T-cell (primary cell): ENCODE measurements at regions not wholly inside any gene's neighbourhood (a gene's known extent, or its start where the extent isn't known, plus 50 kb on each side); places are given as distances from the start of the nearest gene placed in this dataset.

Experiments
- ATAC-seq, 4 experiments: fragments of 200-7000 bp in 3 of 4; fragments of 150-1000 bp in 1 of 4; cut with Tn5 transposase; replicated peaks in 1 of 4; 1 replicate in 3 of 4; 2 replicates in 1 of 4; pipeline ENCODE4 v1.10.0; 2021; ENCODE audit warnings: moderate library complexity in 3 of 4, mild to moderate bottlenecking in 2 of 4, moderate number of reproducible peaks in 1 of 4
- CTCF ChIA-PET, 2 donors: fragments of 300-600 bp; sonication (Branson Sonifier 250); formaldehyde crosslinking; loops; one replicate each; lab custom pipeline; 2022; ENCODE audit warnings: antibody characterized with exemption in 2 of 2; lab: Charles Lee
- POLR2A ChIA-PET, 2 donors: fragments of 300-600 bp; sonication (Branson Sonifier 250); formaldehyde crosslinking; loops; one replicate each; lab custom pipeline; 2022; ENCODE audit warnings: antibody characterized with exemption in 2 of 2; lab: Charles Lee
- DNase-seq, 35 experiments: peaks; one replicate each; pipeline versions ENCODE4 v3.0.0 to v3.0.0-alpha.2; 2013 to 2023
- H3K27ac ChIP-seq: one replicate; pipeline ENCODE4 v1.5.1; 2013; ENCODE audit warnings: low read length
- H3K27me3 ChIP-seq, 2 experiments: replicated peaks in 1 of 2; 1 replicate in 1 of 2; 2 replicates in 1 of 2; pipeline versions ENCODE4 v1.6.1 to v1.7.0; 2013; ENCODE audit warnings: low read length in 1 of 2, mixed read lengths in 1 of 2; ENCODE audit not compliant: control insufficient read depth in 2 of 2, insufficient read depth in 2 of 2; ENCODE audit errors: extremely low read depth in 1 of 2
- H3K36me3 ChIP-seq, 2 donors: 1 replicate in 1 of 2; 2 replicates in 1 of 2; pipeline versions ENCODE4 v1.6.1 to v1.7.0; 2013; ENCODE audit warnings: low read length in 1 of 2; ENCODE audit not compliant: control insufficient read depth in 2 of 2, insufficient read depth in 1 of 2; ENCODE audit errors: extremely low read depth in 1 of 2
- H3K4me1 ChIP-seq, 2 experiments: 1 replicate in 1 of 2; 2 replicates in 1 of 2; pipeline versions ENCODE4 v1.6.1 to v1.7.0; 2013; ENCODE audit warnings: low read length in 2 of 2, mixed read lengths in 1 of 2; ENCODE audit not compliant: insufficient read depth in 2 of 2, control insufficient read depth in 1 of 2; ENCODE audit errors: extremely low read depth in 1 of 2
- H3K4me3 ChIP-seq, 2 donors: 1 replicate in 1 of 2; 2 replicates in 1 of 2; pipeline versions ENCODE4 v1.5.1 to v1.7.0; 2013; ENCODE audit warnings: mild to moderate bottlenecking in 2 of 2, low read length in 1 of 2, moderate library complexity in 1 of 2; ENCODE audit not compliant: control insufficient read depth in 1 of 2; ENCODE audit errors: extremely low read depth in 1 of 2
- H3K9me3 ChIP-seq: 2 replicates; pipeline ENCODE4 v1.7.0; 2013
- H3K27ac Mint-ChIP-seq, 2 donors: one replicate each; pipeline ENCODE4 v1.8.0; 2020 to 2021; ENCODE audit warnings: mild to moderate bottlenecking in 2 of 2, mixed read lengths in 2 of 2
- H3K27me3 Mint-ChIP-seq, 2 donors: one replicate each; pipeline ENCODE4 v1.8.0; 2021 to 2022; ENCODE audit warnings: mixed read lengths in 2 of 2
- H3K36me3 Mint-ChIP-seq: one replicate; pipeline ENCODE4 v1.8.0; 2021; ENCODE audit warnings: mixed read lengths
- H3K4me1 Mint-ChIP-seq, 3 donors: one replicate each; pipeline ENCODE4 v1.8.0; 2020 to 2022; ENCODE audit warnings: mixed read lengths in 3 of 3, mild to moderate bottlenecking in 1 of 3
- H3K4me3 Mint-ChIP-seq, 3 donors: one replicate each; pipeline ENCODE4 v1.8.0; 2020 to 2022; ENCODE audit warnings: mild to moderate bottlenecking in 3 of 3, mixed read lengths in 3 of 3, moderate library complexity in 3 of 3
- H3K9me3 Mint-ChIP-seq, 3 donors: one replicate each; pipeline ENCODE4 v1.8.0; 2020 to 2022; ENCODE audit warnings: mixed read lengths in 3 of 3
- WGBS: methylation state at CpG from one replicate; pipeline ENCODE4 v1.1.5; 2013; ENCODE audit warnings: missing lambda C conversion rate; ENCODE audit not compliant: insufficient coverage; 5-methylcytosine and 5-hydroxymethylcytosine counted together

GRCh38 chr1:30511563-30511962 lies 211.8 kb downstream of the MATN1 start:
- DNase-seq, result no peak
- no peak overlapping the region for H3K27ac Mint-ChIP-seq
- H3K9me3 Mint-ChIP-seq, result peaks cover 0 to 4% (median 0%) of the 10 kb centered on the region in 3 donors
- WGBS, result 65% methylated on average over 6 of the region's 6 CpGs
- H3K4me3 ChIP-seq, result no peak overlapping the region
- ChIA-PET POLR2A (no interaction called here), CTCF (no interaction called here)
- H3K4me1 ChIP-seq, result no peaks in the 10 kb centered on the region
- H3K27ac ChIP-seq, result no peak overlapping the region
- H3K36me3 ChIP-seq, result no peaks in the 10 kb centered on the region
- peaks cover 17 to 24% of the 10 kb centered on the region in 2 donors for H3K27me3 Mint-ChIP-seq
- H3K36me3 Mint-ChIP-seq, result no peaks in the 10 kb centered on the region
- no peaks in the 10 kb centered on the region for H3K4me1 Mint-ChIP-seq
- ATAC-seq, result no peak
- H3K4me3 Mint-ChIP-seq, result no peak overlapping the region
- no peaks in the 10 kb centered on the region for H3K9me3 ChIP-seq
- peaks cover 0 to 38% of the 10 kb centered on the region in 2 experiments for H3K27me3 ChIP-seq

GRCh38 chr1:30511106-30511505 lies 212.3 kb downstream of the MATN1 start:
- ChIA-PET POLR2A (no interaction called here), CTCF (no interaction called here)
- H3K9me3 ChIP-seq, result no peaks in the 10 kb centered on the region
- DNase-seq (no peak), ATAC-seq (no peak)
- no peaks in the 10 kb centered on the region for H3K4me1 ChIP-seq
- H3K9me3 Mint-ChIP-seq, result peaks cover 0 to 4% (median 0%) of the 10 kb centered on the region in 3 donors
- H3K36me3 ChIP-seq, result no peaks in the 10 kb centered on the region
- H3K27me3 Mint-ChIP-seq, result peaks cover 17 to 28% of the 10 kb centered on the region in 2 donors
- no peaks in the 10 kb centered on the region for H3K4me1 Mint-ChIP-seq
- no peaks in the 10 kb centered on the region for H3K36me3 Mint-ChIP-seq
- H3K27me3 ChIP-seq, result peaks cover 0 to 40% of the 10 kb centered on the region in 2 experiments
- H3K27ac ChIP-seq, result no peak overlapping the region
- H3K4me3 ChIP-seq, result no peak overlapping the region
- WGBS, result 25% methylated on average over 1 of the region's 5 CpGs
- H3K27ac Mint-ChIP-seq, result no peak overlapping the region
- H3K4me3 Mint-ChIP-seq, result no peak overlapping the region

GRCh38 chr1:30509670-30510069 lies 213.7 kb downstream of the MATN1 start:
- peaks cover 17 to 29% of the 10 kb centered on the region in 2 donors for H3K27me3 Mint-ChIP-seq
- POLR2A ChIA-PET, result no interaction called here

GRCh38 chr1:30508611-30509010 lies 214.8 kb downstream of the MATN1 start:
- peaks cover 17 to 29% of the 10 kb centered on the region in 2 donors for H3K27me3 Mint-ChIP-seq
- DNase-seq, result no peak
- H3K27me3 ChIP-seq, result peaks cover 0 to 41% of the 10 kb centered on the region in 2 experiments
- no peak overlapping the region for H3K4me3 ChIP-seq
- WGBS, result 79% methylated on average over 9 of the region's 12 CpGs
- no peaks in the 10 kb centered on the region for H3K4me1 Mint-ChIP-seq
- POLR2A ChIA-PET, result no interaction called here
- no peak for ATAC-seq
- no peaks in the 10 kb centered on the region for H3K36me3 ChIP-seq
- CTCF ChIA-PET, result no interaction called here
- H3K27ac ChIP-seq, result no peak overlapping the region
- H3K9me3 Mint-ChIP-seq, result peaks cover 0 to 4% (median 0%) of the 10 kb centered on the region in 3 donors
- no peak overlapping the region for H3K4me3 Mint-ChIP-seq
- H3K4me1 ChIP-seq, result no peaks in the 10 kb centered on the region
- H3K36me3 Mint-ChIP-seq, result no peaks in the 10 kb centered on the region
- H3K9me3 ChIP-seq, result no peaks in the 10 kb centered on the region
- H3K27ac Mint-ChIP-seq, result no peak overlapping the region

More at GRCh38 chr1:30509670-30510069, 213.7 kb downstream of the MATN1 start:
- no CpG with 5 or more reads among the region's 1 CpG for WGBS
- H3K4me3 Mint-ChIP-seq, result no peak overlapping the region
- Histone ChIP-seq H3K27me3 (peaks cover 0 to 41% of the 10 kb centered on the region in 2 experiments), H3K9me3 (no peaks in the 10 kb centered on the region), H3K27ac (no peak overlapping the region), H3K36me3 (no peaks in the 10 kb centered on the region), H3K4me1 (no peaks in the 10 kb centered on the region), H3K4me3 (no peak overlapping the region)
- no peak overlapping the region for H3K27ac Mint-ChIP-seq
- ATAC-seq (no peak), DNase-seq (no peak)
- CTCF ChIA-PET, result no interaction called here
- H3K36me3 Mint-ChIP-seq, result no peaks in the 10 kb centered on the region
- peaks cover 0 to 4% (median 0%) of the 10 kb centered on the region in 3 donors for H3K9me3 Mint-ChIP-seq
- no peaks in the 10 kb centered on the region for H3K4me1 Mint-ChIP-seq

- WGBS, result 100% methylated on average over 1 of the region's 3 CpGs
- Mint-ChIP-seq H3K9me3 (peaks cover 0 to 4% (median 2%) of the 10 kb centered on the region in 3 donors), H3K36me3 (no peaks in the 10 kb centered on the region), H3K4me1 (no peaks in the 10 kb centered on the region), H3K27ac (no peak overlapping the region), H3K4me3 (no peak overlapping the region), H3K27me3 (peaks cover 17 to 29% of the 10 kb centered on the region in 2 donors)
- CTCF ChIA-PET, result no interaction called here
- Histone ChIP-seq H3K27ac (no peak overlapping the region), H3K4me3 (no peak overlapping the region), H3K27me3 (peaks cover 0 to 38% of the 10 kb centered on the region in 2 experiments), H3K4me1 (no peaks in the 10 kb centered on the region), H3K9me3 (no peaks in the 10 kb centered on the region), H3K36me3 (no peaks in the 10 kb centered on the region)
- DNase-seq (no peak), ATAC-seq (no peak)
- POLR2A ChIA-PET, result no interaction called here
Measured at GRCh38 chr1:30508175-30508448, 215.3 kb downstream of the MATN1 start.

GRCh38 chr1:30507401-30508174 lies 215.8 kb downstream of the MATN1 start:
- Histone ChIP-seq H3K9me3 (no peaks in the 10 kb centered on the region), H3K36me3 (no peaks in the 10 kb centered on the region), H3K27ac (no peak overlapping the region), H3K4me3 (no peak overlapping the region), H3K4me1 (no peaks in the 10 kb centered on the region), H3K27me3 (peaks cover 0 to 34% of the 10 kb centered on the region in 2 experiments)
- Mint-ChIP-seq H3K36me3 (no peaks in the 10 kb centered on the region), H3K27ac (no peak overlapping the region), H3K4me3 (no peak overlapping the region), H3K27me3 (peaks cover 14 to 28% of the 10 kb centered on the region in 2 donors), H3K4me1 (no peaks in the 10 kb centered on the region), H3K9me3 (peaks cover 0 to 5% (median 4%) of the 10 kb centered on the region in 3 donors)
- no peak for DNase-seq
- ATAC-seq, result no peak
- WGBS, result 72% methylated on average over 4 of the region's 11 CpGs
- POLR2A ChIA-PET, result no interaction called here
- CTCF ChIA-PET, result no interaction called here
